ENCODE measurements at regions not wholly inside any gene's neighbourhood (a gene's known extent, or its start where the extent isn't known, plus 50 kb on each side); places are given as distances from the start of the nearest gene placed in this dataset.

DNA sequence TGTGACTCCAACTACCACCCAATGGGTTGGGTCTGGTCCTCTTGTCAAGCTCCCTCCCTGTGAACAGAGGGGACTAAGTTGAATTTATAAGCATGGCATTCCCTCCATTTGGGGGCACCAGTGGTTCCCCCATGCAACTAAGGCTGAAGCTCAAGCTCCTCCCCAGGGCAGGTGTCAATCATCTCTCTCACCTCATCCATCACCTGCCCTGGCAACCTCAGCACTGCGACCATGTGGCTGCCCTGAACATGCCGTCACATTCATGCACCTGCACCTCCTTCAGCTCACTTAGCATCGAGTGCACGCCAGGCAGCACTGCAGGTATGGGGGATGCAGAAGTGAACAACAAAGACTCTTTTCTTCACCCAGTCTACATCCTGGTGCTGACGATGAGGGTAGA lies 799.3 kb downstream of the TBC1D22A start:
- no peak overlapping the region for H2BK120ac ChIP-seq (ENCODE audit: low read depth, low read length)
- no peaks in the 10 kb centered on the region for H3K4me1 ChIP-seq (ENCODE audit: control insufficient read depth, insufficient read depth, low read length)
- DNase-seq = no peak
- H3K9ac ChIP-seq (ENCODE audit: low read depth, low read length) = no peak overlapping the region
- no peak overlapping the region for H3K4ac ChIP-seq (ENCODE audit: low read depth, low read length)
- intact Hi-C loops (cut with micrococcal nuclease) = no loop called here
- no peak overlapping the region for H3K14ac ChIP-seq (replicated peaks; ENCODE audit: low read depth, low read length)
- CTCF ChIA-PET = no interaction called here
- POLR2A ChIA-PET (ENCODE audit: unreplicated experiment) = no interaction called here
- no peaks in the 10 kb centered on the region for H4K20me1 ChIP-seq (ENCODE audit: insufficient read depth, low read length)
- no peaks in the 10 kb centered on the region for H3K27me3 ChIP-seq (ENCODE audit: control insufficient read depth, insufficient read depth, low read length)
- H4K5ac ChIP-seq (ENCODE audit: low read depth, low read length) = no peak overlapping the region
- no peak overlapping the region for H4K91ac ChIP-seq (ENCODE audit: insufficient read depth, low read depth, low read length)
- H3K27ac ChIP-seq (ENCODE audit: insufficient read depth, low read length) = no peak overlapping the region
- no peak overlapping the region for H3K23ac ChIP-seq (ENCODE audit: low read depth, low read length)
- no peak overlapping the region for H2AK5ac ChIP-seq (ENCODE audit: low read depth, low read length)
- H4K8ac ChIP-seq (ENCODE audit: low read depth in 2 of 2, low read length in 2 of 2) = no peak overlapping the region
- H3K9me3 ChIP-seq (ENCODE audit: control insufficient read depth, insufficient read depth, low read length) = peaks cover 41% of the 10 kb centered on the region
- no peak overlapping the region for H2AFZ ChIP-seq (replicated peaks; ENCODE audit: low read length, poor library complexity)
- H3K4me3 ChIP-seq (ENCODE audit: insufficient read depth, low read depth, low read length) = no peak overlapping the region
- WGBS, 2 experiments (ENCODE audit: extremely low coverage in 2 of 2, insufficient read length in 1 of 2) = no CpG with 5 or more reads among the region's 5 CpGs
- BruUV-seq (replicated peaks) = no TSS peak
- in situ Hi-C loops (cut with MboI; ENCODE audit: low sequenced_read_pairs) = no loop called here
- no peaks in the 10 kb centered on the region for H3K9me1 ChIP-seq (ENCODE audit: insufficient read depth, low read length)
- no peak overlapping the region for H3K4me2 ChIP-seq (ENCODE audit: low read depth, low read length)
- no peak overlapping the region for H2BK20ac ChIP-seq (ENCODE audit: low read depth, low read length)
- no peak overlapping the region for H3K18ac ChIP-seq (ENCODE audit: low read depth, low read length)
- no peaks in the 10 kb centered on the region for H3K36me3 ChIP-seq (ENCODE audit: control insufficient read depth, insufficient read depth, low read length)
- TF ChIP-seq MXI1 (IDR thresholded peaks at IDR 0.05; ENCODE audit: borderline replicate concordance, low read depth, low read length) (no peak), NFE2L2 (IDR thresholded peaks at IDR 0.05; ENCODE audit: low read depth, low read length) (no peak), RFX5 (IDR thresholded peaks at IDR 0.05; ENCODE audit: low read depth, low read length) (no peak), BHLHE40 (IDR thresholded peaks at IDR 0.05; ENCODE audit: low read depth, low read length) (no peak), RAD21 (IDR thresholded peaks at IDR 0.05; ENCODE audit: low read length) (no peak), POLR2A (IDR thresholded peaks at IDR 0.05; ENCODE audit: low read depth, low read length) (no peak), CEBPB (IDR thresholded peaks at IDR 0.05; ENCODE audit: low read depth, low read length) (no peak), SMC3 (IDR thresholded peaks at IDR 0.05; ENCODE audit: low read depth, low read length) (no peak), FOS (IDR thresholded peaks at IDR 0.05; ENCODE audit: low read depth, low read length) (no peak), RCOR1 (IDR thresholded peaks at IDR 0.05; ENCODE audit: insufficient replicate concordance, low read length) (no peak), MAFK (IDR thresholded peaks at IDR 0.05; ENCODE audit: low read depth, low read length) (no peak), CHD1 (IDR thresholded peaks at IDR 0.05; ENCODE audit: low read depth, low read length) (no peak), MAZ (IDR thresholded peaks at IDR 0.05; ENCODE audit: borderline replicate concordance, low read depth, low read length) (no peak)
- TF ChIP-seq, protein P1, sequence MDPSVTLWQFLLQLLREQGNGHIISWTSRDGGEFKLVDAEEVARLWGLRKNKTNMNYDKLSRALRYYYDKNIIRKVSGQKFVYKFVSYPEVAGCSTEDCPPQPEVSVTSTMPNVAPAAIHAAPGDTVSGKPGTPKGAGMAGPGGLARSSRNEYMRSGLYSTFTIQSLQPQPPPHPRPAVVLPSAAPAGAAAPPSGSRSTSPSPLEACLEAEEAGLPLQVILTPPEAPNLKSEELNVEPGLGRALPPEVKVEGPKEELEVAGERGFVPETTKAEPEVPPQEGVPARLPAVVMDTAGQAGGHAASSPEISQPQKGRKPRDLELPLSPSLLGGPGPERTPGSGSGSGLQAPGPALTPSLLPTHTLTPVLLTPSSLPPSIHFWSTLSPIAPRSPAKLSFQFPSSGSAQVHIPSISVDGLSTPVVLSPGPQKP (IDR thresholded peaks at IDR 0.05; ENCODE audit: borderline replicate concordance, low read depth, low read length) = no peak
- TF ChIP-seq, protein P2, sequence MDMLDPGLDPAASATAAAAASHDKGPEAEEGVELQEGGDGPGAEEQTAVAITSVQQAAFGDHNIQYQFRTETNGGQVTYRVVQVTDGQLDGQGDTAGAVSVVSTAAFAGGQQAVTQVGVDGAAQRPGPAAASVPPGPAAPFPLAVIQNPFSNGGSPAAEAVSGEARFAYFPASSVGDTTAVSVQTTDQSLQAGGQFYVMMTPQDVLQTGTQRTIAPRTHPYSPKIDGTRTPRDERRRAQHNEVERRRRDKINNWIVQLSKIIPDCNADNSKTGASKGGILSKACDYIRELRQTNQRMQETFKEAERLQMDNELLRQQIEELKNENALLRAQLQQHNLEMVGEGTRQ (IDR thresholded peaks at IDR 0.05; ENCODE audit: low read depth, low read length) = no peak
- ATAC-seq (ENCODE audit: low read depth) = no peak
- H2BK15ac ChIP-seq (ENCODE audit: low read depth, low read length) = no peak overlapping the region
- H3K56ac ChIP-seq (ENCODE audit: extremely low read depth, insufficient read depth, low read length) = no peak overlapping the region
- no peak overlapping the region for H2BK5ac ChIP-seq (ENCODE audit: low read depth, low read length, poor library complexity, severe bottlenecking)
- dilution Hi-C loops (cut with HindIII; ENCODE audit: low sequenced_read_pairs, unreplicated experiment) = no loop called here
- H3K79me1 ChIP-seq (ENCODE audit: low read depth in 1 of 2, low read length in 2 of 2) = no peaks in the 10 kb centered on the region
- H2AK9ac ChIP-seq (replicated peaks; ENCODE audit: low read depth, low read length, poor library complexity) = no peak overlapping the region

Measured in IMR-90 (cell line).